Ureter (tissue), 1 donor: ENCODE measurements at regions not wholly inside any gene's neighbourhood (a gene's known extent, or its start where the extent isn't known, plus 50 kb on each side); places are given as distances from the start of the nearest gene placed in this dataset.

Source experiments
- DNase-seq: peaks from one replicate; pipeline ENCODE4 v3.0.0-alpha.2; 2020; ENCODE audit warnings: low spot score
- donor health status: DM: yes; HTN: yes; CAD: no.

DNA sequence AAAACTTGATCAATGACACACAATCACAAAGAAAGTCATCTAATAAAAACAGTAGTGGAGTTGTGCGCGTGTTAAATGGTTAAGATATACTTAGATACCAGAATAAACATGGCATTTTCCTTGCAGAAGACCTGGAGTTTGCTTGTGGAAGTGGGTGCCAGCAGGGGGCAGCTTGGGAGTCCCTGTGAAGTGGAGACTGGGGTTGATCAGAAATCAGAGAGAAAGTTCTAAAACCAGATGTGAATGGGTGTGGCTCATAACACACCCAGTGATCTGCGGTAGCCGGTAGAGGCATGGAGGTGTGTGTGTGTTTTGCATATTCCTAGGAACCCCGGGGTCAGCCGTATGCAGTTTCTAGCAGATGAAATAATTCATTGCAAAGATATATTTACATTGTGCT, 300.1 kb upstream of the TRIB2 start:
- peak; percentile 56 for DNase-seq

DNA sequence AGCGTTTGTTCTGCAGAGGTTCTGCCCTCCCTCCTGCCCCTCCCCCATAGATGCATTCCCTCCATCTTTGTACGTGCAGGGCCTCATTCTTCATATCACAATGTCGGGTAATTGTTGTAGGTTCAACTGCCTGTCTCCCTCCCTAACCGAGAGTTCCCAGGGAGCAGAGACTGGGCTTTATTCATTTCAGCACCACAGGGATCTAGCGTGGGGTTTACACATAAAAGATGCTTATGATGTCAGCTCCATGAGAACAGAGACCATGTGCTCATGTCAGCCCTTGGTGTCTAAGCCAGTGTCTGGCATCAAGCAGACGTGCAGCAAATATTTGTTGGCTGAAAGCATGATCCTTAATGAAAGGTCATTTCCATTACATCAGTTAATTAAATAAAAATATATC, 298.9 kb upstream of the TRIB2 start:
- DNase-seq = no peak

DNA sequence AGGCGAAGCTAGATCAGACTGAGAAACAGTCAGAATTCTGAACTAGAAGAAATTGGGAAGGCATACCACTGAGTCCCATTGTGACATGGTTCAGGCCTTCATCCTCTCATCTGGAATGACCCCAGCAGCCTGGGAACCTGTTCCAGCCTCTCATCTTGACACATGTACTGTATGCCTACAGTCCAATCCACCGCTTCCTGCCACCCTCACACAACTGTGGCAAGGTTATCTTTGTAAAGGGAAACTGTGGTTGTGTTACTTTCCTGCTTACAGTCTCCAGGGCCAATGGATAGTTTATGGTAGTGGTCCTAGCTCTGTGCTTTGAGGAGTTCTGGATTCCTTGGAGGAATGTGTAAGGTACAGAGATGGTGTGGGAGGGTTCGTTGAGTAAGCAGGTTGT, 296.9 kb upstream of the TRIB2 start:
- no peak for DNase-seq

DNA sequence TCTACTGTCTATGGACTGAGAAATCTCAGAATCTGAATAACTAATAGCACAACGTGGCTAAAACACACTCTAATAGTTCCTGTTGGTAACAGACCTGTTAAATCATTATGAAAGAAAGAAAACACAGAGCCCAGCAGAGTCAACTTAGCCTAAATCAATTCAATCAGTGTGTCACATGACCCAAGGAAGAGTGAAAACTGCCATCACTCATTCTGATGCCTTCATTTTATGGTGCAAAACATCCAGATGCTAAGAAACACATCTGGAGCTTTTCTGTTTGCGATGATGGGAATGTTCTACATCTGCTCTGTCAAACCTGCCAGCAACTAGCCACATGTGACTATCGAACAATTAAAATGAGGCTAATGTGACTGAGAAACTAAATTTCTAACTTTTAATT, 295.7 kb upstream of the TRIB2 start:
- DNase-seq = no peak

DNA sequence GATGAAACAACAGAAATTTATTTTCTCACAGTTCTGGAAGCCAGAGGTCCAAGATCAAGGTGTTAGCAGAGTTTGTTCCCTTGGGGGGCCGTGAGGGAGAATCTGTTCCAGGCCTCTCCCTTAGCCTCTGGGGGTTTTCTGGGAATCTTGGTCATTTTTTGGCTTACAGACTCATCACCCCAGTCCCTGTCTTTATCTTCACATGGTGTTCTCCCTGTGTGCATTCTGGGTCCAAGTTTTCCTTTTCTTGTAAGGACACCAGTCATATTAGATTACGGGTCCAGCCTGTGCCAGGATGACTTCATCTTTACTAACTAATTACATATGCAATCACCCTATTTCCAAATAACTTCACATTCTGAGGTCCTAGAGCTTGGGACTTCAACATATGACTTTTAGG, 292.5 kb upstream of the TRIB2 start:
- DNase-seq = no peak

GRCh38 chr2:12424809-12425208, 291.9 kb upstream of the TRIB2 start:
- DNase-seq = no peak

DNA sequence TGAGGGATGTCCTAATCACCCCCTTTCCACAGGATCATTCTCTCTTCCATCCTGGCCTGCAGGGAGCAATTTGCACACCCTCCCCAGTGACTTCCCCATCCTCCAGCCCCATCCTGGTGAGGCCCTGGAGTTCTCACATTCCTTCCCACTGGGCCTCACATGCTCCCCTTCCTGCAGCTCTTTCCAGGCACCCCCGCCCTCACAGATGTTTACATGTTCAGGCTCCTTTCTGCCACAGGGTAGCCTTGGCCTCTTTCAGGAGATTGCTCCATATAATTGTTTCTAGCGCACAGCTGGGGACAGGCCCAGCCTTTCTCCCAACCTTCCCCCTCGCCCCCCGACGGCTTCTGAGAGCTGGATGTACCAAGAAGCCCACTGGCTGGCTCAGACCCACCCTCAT, 288.4 kb upstream of the TRIB2 start:
- DNase-seq = no peak

GRCh38 chr2:12428786-12429185, 287.9 kb upstream of the TRIB2 start:
- DNase-seq = no peak

DNA sequence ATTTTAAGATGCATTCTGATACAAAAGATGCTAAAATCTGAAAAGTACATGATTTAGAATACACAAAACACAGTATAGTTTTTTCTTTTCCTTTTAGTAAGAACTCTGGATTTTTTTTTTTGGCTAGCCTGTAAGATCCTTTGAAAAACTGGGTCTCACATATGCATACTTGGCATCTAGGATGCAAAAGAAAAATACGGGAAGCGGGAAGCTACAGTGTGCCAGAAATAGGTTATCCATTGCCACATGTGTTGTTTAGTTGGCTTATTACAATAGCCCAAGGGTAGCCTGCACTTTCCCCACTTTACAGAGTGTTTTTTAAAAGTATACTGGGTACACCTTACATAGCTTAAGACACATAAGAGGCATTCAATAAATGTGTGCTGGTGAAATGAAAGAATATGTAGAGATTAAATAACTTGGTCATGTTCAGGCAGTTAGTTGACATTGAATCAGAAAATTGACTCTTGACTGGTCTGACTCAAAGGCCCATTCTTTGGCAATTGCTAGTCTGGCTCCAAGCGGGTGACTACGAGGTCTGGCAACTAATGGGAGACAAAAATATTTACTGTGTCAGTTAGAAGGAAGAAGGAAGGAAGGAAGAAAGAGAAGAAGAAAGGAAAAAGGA, 286.8 kb upstream of the TRIB2 start:
- no peak for DNase-seq

GRCh38 chr2:12430407-12431133, 286.2 kb upstream of the TRIB2 start:
- no peak for DNase-seq

DNA sequence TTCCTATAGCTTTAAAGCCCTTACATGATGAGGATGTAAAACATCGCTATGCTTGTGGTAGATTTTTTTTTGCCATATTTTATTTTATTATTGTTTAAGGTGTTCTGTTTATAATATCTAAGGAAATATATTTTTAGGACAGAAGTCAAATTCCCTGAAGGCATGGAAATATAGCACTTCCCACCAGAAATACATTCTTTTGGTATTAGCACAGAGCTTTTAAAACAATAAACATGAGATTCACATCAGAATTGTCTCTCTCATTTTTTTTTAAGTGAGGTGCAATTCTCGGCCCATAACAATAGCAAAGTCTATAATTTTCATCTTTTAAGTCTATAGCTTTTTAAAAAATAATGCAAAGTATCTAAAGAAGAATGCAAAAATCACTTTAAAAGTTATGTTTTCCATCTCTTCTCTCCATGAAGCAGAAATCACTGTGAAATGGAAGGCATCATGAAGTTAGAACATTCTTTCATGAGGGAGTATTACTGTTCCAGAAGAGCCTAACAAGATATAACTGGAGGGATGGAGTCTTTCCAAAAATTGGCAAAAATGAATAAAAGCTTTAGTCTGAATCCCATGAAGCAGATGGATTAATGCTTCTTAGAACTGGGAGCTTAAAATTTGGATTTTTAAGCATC, 283.6 kb upstream of the TRIB2 start:
- no peak for DNase-seq

- no peak for DNase-seq
Measured at GRCh38 chr2:12433626-12433990, 283.1 kb upstream of the TRIB2 start.

- no peak for DNase-seq
Measured at GRCh38 chr2:12434630-12435098, 282.1 kb upstream of the TRIB2 start.

DNA sequence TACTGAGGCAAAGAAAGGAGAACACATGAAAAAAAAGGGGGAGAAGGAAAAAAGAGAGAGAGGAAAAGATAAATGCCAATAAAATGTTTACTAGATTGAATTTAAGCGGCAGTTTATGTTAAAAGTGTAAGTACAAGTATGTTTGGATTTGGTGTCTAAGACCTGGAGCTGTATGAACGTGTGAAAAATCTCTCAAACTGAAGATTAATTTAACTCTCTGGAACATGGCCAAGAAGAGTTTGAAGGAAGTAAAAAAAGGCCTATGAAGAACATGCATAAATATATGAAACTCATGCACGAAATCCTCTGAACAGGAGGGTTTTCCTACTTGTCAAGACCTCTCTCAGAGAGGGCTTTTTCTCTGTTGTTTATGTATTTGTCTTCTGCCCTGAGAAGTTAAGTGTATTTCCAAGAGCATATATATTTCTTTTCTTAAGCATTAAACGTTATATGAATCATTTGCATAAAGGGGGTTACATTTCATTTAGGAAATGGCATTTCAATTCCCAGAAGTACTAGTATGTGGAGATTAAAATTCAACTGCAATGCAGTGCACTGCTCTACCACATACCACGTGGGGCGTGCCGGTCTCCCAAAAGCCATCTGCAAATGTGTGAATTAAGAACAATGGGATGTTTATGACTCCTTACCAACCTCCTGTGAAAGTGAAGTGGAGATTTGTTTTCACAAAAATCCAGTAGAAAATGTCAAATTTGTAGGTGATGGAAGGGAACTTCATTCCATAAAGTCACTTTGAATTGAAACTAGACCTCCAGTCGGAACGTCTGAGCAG, 281.1 kb upstream of the TRIB2 start:
- DNase-seq = no peak

DNA sequence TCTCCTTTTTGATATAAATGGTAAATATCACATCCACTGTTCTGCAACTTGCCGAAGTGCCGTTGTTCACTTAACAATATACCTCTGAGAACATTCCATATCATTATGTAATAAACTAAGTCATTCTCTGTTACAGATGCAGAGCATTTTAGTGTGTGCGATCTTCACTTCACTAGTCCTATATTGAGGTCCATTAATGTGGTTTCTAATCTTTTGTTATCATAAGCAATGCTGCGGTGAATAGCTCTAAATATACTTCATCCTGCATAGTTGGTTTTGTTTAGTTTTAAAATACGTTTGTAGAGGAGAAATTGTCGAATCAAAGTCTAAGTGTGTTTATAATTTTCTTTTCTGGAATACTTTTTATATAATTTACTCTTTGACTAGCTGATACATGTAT, 280.3 kb upstream of the TRIB2 start:
- no peak for DNase-seq

GRCh38 chr2:12436935-12437561, 279.7 kb upstream of the TRIB2 start:
- no peak for DNase-seq

DNA sequence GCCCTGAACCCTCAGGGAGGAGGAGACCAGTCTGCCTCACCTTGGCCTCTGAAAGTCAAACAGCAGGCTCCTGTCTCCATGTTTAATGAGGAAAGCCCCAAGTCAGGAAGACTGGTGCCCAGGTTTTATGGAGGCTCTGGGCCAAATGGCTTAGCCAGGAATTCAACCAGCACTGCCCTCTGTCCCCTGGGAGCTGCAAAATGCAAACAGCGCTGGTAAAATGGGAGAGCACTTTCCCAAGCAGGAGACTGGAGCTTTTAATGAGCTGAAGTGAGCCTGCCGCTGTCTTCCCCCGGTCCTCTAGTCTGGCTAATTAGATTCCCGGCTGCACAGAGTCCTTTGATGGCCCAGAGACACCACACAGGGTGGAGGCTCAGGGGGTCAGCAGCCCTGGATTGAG, 276.0 kb upstream of the TRIB2 start:
- no peak for DNase-seq

- no peak for DNase-seq
Measured at GRCh38 chr2:12441750-12442475, 274.8 kb upstream of the TRIB2 start.

DNA sequence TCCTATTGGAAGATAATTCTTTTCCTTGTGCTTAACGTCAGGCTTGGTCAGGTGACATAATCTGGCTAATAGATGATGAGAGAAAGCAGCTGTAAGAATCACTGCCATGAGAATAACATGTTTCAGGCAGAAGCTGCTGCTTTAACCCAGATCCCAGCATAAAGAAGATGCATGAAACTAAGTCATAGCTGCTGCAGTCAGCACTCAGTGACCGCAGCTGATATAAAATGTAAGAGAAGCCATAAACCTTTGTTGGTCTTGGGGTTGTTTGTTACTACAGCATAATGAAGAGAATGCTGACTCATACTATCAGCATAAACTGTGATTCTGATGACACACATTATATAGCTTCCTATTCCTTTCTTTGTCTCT, 274.3 kb upstream of the TRIB2 start:
- DNase-seq = no peak

- DNase-seq = no peak
Measured at GRCh38 chr2:12448846-12449505, 267.8 kb upstream of the TRIB2 start.

DNA sequence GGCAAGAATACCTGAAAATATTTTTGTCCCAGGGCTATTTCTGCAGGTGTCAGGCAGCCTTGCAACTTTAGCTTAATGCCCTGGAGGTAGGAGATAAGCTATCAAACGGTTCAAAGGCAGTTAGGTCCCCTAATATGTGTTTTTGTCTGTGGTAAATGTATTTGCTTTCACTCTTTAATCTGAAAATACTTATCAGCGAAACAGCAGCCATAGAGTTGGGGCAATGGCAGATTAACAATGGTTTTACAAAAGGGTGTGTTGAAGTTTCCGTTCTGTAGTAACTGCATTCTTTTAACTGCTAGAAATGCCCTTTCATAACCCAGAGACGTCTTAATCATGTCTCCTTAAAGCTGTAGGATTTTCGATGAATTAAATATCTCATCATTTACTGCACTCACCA, 265.0 kb upstream of the TRIB2 start:
- DNase-seq = no peak
